NK-92 treated with Interleukin-12 subunit alpha and Interleukin-12 subunit beta, amount 100 ng/mL, for 24 hours (cell line): ENCODE measurements at regions not wholly inside any gene's neighbourhood (a gene's known extent, or its start where the extent isn't known, plus 50 kb on each side); places are given as distances from the start of the nearest gene placed in this dataset.

Experiments
- DNase-seq: peaks from one replicate; lab custom pipeline; 2025; lab: John Stamatoyannopoulos, UW

DNA sequence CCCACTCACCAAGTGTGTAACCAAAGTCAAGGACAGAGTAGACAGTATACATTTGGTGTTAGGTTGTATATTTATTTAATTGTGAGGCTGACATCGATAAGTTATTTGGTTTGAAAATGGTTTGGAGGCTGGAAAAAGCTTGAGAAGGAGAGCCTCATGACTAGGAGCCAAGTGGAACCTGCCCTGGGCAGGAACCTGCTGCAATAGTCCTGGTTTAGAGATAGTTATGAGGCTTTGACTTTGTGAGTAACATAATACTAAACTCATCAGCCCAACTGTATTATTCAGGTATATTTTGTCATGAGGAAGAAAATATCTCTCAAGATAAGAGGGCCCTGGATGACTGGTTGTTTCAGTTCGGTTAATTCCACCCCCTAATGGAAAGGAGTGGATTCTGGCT, 234.3 kb upstream of the CYRIA start:
- no peak for DNase-seq

DNA sequence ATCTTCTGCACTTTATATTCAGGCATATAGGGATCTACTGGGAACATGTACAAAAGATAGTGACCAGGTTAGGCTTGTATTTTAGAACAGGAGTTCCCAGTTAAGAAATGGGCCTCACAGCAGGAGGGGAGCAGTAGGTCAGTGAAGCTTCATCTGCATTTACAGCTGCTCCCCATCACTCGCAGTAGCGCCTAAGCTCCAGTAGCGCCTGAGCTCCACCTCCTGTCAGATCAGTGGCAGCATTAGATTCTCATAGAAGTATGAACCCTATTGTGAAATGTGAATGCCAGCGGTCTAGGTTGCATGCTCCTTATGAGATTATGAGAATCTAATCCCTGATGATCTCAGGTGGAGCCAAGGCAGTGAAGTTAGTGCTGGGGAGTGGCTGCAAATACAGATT, 224.4 kb upstream of the CYRIA start:
- DNase-seq: no peak

DNA sequence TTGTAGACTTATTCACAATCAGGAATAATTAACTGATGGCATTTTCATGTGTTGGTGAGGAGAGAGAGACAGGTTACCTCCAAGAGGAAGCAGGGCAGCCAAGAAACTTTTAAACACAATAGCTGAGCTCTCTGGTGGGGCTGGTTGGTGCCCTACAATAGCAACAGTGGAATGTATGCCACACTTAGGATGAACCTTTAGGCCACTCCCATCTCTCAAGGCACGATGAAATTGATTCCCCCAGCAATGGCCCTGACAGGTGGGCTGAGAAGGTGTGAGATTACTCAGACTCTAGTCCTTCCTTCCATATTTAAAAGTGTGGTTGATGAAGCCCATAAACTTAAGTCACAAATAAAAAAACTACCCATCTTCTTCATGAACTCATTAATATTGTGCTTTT, 219.4 kb upstream of the CYRIA start:
- no peak for DNase-seq

DNA sequence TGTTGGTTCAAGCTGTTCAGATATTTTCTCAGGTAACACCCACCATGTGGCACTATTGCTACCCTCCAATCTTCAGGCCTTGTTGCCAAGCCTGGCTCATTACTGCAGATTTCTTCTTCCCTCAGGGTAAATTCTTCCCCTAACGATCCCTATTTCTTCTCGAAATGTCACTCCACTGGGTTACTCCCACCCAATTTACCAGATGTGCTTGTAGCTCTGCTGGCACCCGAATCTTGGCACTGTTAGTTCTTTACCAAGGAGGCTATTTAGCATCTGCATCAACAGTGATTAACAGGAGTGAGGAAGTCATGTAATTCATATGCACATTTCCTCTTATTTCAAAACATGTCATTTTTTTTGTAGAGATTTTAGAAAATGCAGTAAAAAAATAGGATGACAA, 217.1 kb upstream of the CYRIA start:
- DNase-seq: no peak

DNA sequence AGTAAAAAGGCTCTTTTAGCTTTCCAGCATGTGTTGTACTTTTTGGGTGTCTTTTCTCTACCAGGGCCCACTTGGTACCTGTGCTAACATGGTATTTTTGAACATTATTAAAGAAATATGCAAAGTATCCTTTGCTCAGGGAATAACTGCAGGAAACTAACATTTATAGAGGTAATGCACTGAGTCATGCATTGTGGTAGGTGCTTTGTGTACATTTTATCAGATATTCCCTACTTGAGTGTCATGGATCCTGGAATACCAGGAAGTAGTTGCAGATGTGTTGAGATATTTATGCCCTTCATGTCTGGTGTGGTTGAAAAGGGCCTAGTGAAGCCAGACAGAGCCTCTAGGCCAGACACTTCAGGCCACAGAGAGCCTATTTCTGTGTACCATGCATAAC, 215.5 kb upstream of the CYRIA start:
- no peak for DNase-seq

- no peak for DNase-seq
Measured at GRCh38 chr2:16871411-16871810, 205.8 kb upstream of the CYRIA start.

- DNase-seq: no peak
Measured at GRCh38 chr2:16870491-16871076, 204.9 kb upstream of the CYRIA start.

DNA sequence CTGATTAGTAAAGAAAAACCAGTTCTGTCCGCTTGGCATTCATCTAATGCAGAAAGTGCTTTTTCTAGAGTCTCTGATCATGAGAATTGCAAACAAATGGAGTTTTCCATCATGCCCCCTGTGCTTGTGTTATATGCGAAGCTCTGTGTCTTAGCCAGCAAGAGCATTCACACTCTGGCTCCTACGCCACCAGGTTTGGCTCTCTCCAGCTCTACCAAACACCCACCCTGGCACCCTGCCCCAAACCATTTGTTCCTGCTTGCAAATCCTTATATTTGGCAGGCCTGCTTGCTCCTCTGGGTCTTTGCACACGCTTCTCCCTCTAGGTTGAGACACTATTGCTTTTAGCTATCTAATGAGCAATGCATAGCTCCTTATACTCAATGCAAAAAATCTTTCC, 204.1 kb upstream of the CYRIA start:
- no peak for DNase-seq

DNA sequence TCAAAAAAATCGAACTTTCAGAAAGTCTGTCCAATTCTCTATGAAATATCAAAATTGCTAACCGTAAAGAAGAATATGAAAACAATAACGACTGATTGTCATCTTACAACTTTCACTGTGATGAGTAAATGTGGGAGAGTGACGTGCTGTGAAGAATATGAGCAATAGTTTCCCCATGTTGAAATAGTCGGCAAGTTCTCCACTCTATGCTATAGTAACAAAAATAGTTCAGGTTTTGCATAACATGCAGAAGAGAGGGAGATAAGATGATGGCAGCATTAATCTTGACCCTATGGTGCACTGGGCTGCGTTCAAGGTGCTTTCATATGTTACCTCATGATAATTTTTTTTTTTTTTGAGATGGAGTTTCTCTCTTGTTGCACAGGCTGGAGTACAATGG, 196.8 kb upstream of the CYRIA start:
- no peak for DNase-seq

DNA sequence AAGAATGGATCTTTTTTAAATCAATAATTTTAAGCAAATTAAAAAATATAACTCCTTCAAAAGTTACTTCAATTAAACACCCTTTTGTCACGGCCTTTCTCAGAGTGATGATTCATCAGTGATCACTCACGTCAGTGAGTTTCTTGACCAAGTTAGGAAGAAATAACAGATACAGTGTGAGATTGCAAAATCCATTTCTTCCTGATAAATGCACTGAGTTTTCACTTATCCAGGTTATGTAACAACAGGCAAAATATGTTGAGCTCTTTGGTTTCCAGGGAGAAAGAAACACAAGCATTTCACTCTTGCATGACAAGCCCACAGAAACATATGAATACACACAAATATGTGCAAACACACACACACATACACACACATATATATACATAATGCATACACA, 195.9 kb upstream of the CYRIA start:
- DNase-seq: no peak

DNA sequence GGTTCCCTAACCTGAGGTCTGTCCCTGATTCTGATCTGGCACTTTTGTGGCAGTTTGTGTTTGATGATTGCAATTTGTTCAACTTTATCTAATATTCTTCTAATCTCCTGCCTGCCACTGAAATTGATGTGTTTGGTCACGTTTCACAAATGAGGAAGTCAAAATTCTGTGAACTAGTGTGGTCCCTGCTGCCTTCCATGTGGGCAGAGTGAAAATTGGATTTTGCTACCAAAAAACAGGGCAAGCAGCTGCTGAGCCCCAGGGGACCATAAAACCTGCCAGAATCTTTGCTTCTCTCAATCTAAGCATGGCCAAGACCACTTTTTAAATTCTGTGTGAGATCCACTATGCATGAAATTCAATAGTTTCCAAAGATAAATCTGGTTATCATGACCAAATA, 195.5 kb upstream of the CYRIA start:
- DNase-seq: no peak

- no peak for DNase-seq
Measured at GRCh38 chr2:16860627-16861026, 195.0 kb upstream of the CYRIA start.

GRCh38 chr2:16855183-16855582, 189.5 kb upstream of the CYRIA start:
- DNase-seq: no peak

- DNase-seq: no peak
Measured at GRCh38 chr2:16853088-16853487, 187.5 kb upstream of the CYRIA start.

DNA sequence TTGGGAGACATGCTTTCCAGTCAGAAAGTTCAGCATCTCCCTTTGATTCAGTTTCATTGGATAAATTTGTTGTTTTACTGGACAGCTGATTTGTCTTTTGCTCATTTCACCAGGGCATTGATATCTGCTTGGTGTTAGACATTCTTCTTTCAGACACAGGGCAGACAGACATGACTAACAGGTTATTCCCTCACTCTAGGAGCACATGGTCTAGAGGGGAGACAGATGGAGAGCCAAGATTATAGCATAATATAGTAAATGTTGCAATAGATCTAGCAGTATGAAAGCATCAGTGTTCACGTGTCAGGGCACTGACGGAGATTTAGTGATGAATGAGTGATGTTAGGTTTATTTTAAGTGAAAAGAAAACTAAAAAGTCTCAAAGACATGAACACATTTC, 187.0 kb upstream of the CYRIA start:
- DNase-seq: no peak

DNA sequence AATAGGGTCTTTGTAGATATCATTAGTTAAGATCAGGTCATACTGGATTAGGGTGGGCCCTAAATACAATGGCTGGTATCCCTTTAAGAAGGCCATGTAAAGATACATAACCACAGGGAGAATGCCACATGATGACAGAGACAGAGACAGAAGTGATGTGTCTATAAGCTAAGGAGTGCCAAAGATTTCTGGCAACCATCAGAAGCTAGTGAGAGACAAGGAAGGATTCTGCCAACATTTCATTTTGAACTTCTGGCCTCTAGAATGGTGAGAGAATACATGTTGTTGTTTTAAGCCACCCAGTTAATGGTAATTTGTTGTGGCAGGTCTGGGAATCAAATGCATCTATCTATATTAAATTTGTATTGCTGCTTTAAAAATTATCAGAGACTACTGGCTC, 185.5 kb upstream of the CYRIA start:
- DNase-seq: no peak

DNA sequence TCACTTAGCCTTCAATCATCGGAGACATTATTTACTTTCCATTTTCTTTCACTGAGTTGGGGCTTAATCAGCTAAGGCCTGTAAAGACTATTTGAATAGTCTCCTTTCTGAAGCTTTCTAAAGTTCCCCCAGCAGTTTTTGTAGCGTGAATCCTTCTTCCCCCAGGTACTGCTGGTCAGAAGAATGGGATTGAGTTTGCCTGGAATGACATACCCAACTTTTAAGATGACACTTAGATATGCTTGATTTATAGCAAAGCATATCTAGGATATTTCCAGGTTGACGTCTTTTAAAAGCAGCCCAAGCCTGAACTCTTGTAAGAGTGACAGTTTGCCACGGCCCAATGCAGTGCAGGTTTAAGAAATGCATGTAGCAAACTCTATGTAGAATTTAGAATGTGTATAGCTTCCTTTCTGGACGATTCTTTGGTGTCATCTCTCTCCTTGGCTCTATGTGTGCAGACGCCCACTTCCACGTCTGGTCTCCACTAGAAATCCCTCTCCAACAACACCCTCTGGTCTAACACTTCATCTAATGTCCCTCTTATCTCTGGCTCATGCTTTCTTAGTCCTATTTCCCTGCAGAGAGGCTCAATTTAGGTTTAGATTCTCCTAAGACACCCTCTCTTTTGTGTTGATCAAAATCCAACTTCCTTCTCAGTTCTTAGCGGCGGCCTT, 175.0 kb upstream of the CYRIA start:
- DNase-seq: no peak

GRCh38 chr2:16832910-16833309, 167.3 kb upstream of the CYRIA start:
- DNase-seq: no peak

DNA sequence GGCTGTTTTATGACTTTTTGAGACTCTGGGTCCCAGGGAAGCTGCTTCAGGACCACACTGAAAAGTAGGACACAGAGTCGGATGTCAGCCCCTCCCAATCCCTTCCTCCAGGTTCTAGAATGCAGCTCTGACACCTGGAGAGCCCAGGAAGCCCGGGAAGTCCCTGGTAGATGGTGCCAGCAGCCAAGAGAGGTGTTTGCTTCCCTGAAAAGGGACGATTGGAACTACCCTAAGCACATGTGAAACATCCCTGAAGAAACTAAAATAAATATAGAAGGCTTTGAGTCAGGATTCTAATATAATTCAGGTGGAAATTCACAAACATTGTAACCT, 163.2 kb upstream of the CYRIA start:
- DNase-seq: no peak

DNA sequence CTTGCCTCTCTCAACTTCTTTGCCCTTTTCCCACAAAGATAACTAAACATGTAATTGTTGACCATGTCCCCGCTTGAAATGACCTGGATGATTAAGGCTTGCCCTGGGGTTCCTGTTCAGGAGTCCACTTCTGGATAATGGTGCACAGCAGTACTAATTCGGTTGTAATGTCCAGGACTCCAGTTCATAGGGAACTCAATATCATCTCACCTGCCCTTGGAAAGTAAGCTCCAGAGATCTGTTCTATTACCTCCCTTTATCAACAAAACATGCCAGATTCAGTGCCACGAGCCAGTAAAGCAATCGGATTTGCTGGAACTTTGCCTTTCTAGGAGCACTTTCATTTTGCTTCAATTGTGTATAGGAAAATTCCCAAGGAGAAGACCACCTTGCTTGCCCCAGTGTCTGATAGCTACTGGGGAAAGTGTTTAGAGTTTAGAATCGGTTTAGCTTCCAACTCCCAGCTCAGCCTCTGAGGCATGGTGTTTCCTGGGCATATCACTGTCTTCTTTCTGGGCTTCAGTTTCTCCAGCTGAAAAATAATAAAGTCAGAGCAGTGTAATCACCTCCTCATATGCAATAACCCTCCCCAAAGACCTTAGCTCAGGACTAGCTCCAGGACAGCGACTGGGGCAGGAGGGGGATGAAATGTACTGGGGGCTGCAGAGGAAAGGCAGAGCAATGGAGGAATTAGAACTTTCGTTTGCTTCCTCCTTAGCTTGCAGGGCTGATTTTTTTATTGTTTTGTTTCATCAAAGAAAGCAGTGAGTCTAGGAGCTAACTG, 162.6 kb upstream of the CYRIA start:
- no peak for DNase-seq

DNA sequence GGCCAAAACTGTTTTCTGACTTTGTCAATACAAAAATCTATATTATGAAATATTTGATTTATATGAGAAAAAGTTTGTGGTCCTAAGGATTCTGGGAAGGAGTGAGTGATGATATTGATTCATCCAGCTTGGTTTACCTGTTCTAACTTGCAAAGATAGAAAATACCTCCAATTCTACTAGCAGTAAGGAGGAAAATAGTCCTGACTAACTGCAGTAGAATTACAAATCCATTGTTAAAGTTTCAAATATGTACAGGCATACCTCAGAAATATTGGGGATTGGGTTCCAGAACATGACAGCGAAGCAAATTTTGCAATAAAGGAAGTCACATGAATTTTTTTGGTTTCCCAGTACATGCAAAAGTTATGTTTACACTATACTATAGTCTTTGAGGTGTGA, 158.8 kb upstream of the CYRIA start:
- DNase-seq: no peak

DNA sequence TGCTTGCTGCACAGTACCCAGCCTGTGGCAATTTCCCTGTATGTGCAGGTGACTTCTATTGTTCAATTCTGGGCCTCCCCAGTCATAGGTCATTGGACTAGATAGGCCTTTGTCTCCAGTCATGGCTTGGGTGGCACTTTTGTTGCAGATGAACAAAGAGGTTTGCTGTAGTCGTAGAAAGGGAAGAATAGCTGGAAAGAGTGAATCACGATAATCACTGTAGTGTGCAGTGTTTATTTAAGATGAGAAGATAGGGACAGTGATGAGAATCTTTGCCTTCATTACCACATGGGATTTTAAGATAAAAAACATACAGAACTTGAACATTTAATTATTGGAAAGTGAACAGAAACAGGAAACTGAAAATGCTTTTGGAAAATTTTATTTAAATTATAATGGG, 156.1 kb upstream of the CYRIA start:
- DNase-seq: no peak

DNA sequence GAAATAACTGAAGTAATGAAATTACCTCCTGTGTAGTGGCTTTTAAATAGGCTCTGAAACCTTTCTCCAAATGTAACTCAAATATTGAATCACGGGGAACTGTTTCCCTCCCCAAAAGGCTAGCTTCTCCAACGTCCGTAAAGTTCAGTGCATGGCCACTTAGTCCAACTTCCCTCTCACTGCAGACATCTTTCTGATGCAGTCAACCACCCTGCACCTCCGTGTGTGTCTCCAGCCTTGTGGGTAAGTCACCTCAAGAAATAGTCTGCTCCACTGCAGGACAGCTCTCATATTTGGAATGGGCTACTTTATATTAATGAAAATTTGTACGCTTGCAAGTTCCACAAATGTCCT, 152.5 kb upstream of the CYRIA start:
- DNase-seq: no peak
